GM12878 (cell line): ENCODE measurements at regions not wholly inside any gene's neighbourhood (a gene's known extent, or its start where the extent isn't known, plus 50 kb on each side); places are given as distances from the start of the nearest gene placed in this dataset.

Experiments used
- ATAC-seq: fragments of 200-7000 bp; cut with Tn5 transposase; 3 replicates; pipeline ENCODE4 v1.9.1; 2020; ENCODE audit warnings: mild to moderate bottlenecking, moderate library complexity
- BruUV-seq: library from RNA; stranded (reverse); fragments of 400-500 nt; replicated peaks from 2 replicates; lab custom pipeline; 2021; lab: Mats Ljungman, UMichigan
- CTCF ChIA-PET: fragments of 300-600 bp; sonication (Branson Sonifier 250); formaldehyde crosslinking; extraction: SDS; loops from one replicate; lab custom pipeline; 2021; ENCODE audit warnings: inconsistent platforms; lab: Yijun Ruan, JAX
- POLR2A ChIA-PET: fragments of 350-600 bp; formaldehyde crosslinking; extraction: SDS; loops from one replicate; lab custom pipeline; 2021; ENCODE audit warnings: inconsistent platforms; lab: Charles Lee
- RAD21 ChIA-PET: fragments of 300-600 bp; sonication (Branson Sonifier 250); formaldehyde crosslinking; loops from one replicate; lab custom pipeline; 2023; ENCODE audit warnings: antibody characterized with exemption; ENCODE audit not compliant: unreplicated experiment; lab: Charles Lee
- SMC1A ChIA-PET: fragments of 300-600 bp; sonication (Branson Sonifier 250); formaldehyde crosslinking; loops from one replicate; lab custom pipeline; 2023; ENCODE audit not compliant: unreplicated experiment, uncharacterized antibody; lab: Charles Lee
- DNase-seq: peaks from one replicate; pipeline ENCODE4 v3.0.0-alpha.2; 2011; ENCODE audit warnings: low read depth, low spot score
- FAIRE-seq: peaks from 3 replicates; lab custom pipeline; 2011; peaks lifted over from hg19 to GRCh38; lab: Jason Lieb, UNC
- H2AFZ ChIP-seq: 2 replicates; pipeline ENCODE4 v1.6.0; 2011; ENCODE audit warnings: low read depth, low read length, control low read depth; ENCODE audit not compliant: control insufficient read depth
- H3K27ac ChIP-seq: 2 replicates; pipeline ENCODE4 v1.5.1; 2011; ENCODE audit warnings: control low read depth; ENCODE audit not compliant: control insufficient read depth, insufficient read depth
- H3K27me3 ChIP-seq, 2 experiments: replicated peaks in 1 of 2; 2 replicates each; pipeline versions ENCODE4 v1.6.0 to v1.6.1; 2011; ENCODE audit warnings: low read length in 1 of 2; ENCODE audit not compliant: control insufficient read depth in 2 of 2, insufficient read depth in 2 of 2
- H3K36me3 ChIP-seq, 2 experiments: 2 replicates each; pipeline ENCODE4 v1.5.1; 2011; ENCODE audit warnings: low read length in 1 of 2; ENCODE audit not compliant: control insufficient read depth in 2 of 2, insufficient read depth in 2 of 2
- H3K4me1 ChIP-seq: 2 replicates; pipeline ENCODE4 v1.6.1; 2011; ENCODE audit warnings: mild to moderate bottlenecking, low read length, moderate library complexity, mixed read lengths; ENCODE audit not compliant: control insufficient read depth, insufficient read depth
- H3K4me2 ChIP-seq: 2 replicates; pipeline ENCODE4 v1.6.0; 2011; ENCODE audit warnings: control low read depth; ENCODE audit not compliant: control insufficient read depth, insufficient read depth
- H3K4me3 ChIP-seq: fragments of 200-600 bp; sonication (generic); 2 replicates; pipeline ENCODE4 v1.5.1; 2016
- H3K79me2 ChIP-seq: 2 replicates; pipeline ENCODE4 v1.6.0; 2011; ENCODE audit warnings: low read length; ENCODE audit not compliant: control insufficient read depth, insufficient read depth
- H3K9ac ChIP-seq: 2 replicates; pipeline ENCODE4 v1.8.0; 2011; ENCODE audit warnings: low read length, control low read depth, mixed read lengths; ENCODE audit not compliant: control insufficient read depth, insufficient read depth
- H3K9me3 ChIP-seq: replicated peaks from 3 replicates; pipeline ENCODE4 v1.5.1; 2011; ENCODE audit warnings: mild to moderate bottlenecking, low read length; ENCODE audit not compliant: control insufficient read depth, insufficient read depth
- H4K20me1 ChIP-seq: 2 replicates; pipeline ENCODE4 v1.6.0; 2011; ENCODE audit not compliant: control insufficient read depth, insufficient read depth
- GABPA ChIP-seq: IDR thresholded peaks from 2 replicates; pipeline ENCODE4 v1.6.1; 2014; ENCODE audit warnings: antibody characterized with exemption, low read depth, mild to moderate bottlenecking, inconsistent platforms
- MYC ChIP-seq: IDR thresholded peaks from 2 replicates; pipeline ENCODE4 v1.6.1; 2011; ENCODE audit warnings: mild to moderate bottlenecking, low read length, moderate library complexity, inconsistent platforms; ENCODE audit not compliant: insufficient read depth, insufficient replicate concordance, insufficient read length, severe bottlenecking
- RAD21 ChIP-seq: IDR thresholded peaks from 2 replicates; pipeline ENCODE4 v1.6.1; 2011; ENCODE audit warnings: mild to moderate bottlenecking, low read depth, low read length, moderate library complexity; ENCODE audit not compliant: insufficient read depth
- whole genome bisulfite sequencing: methylation state at CpG from one replicate; pipeline ENCODE4 v1.1.6; 2016; ENCODE audit warnings: low lambda C conversion rate; ENCODE audit not compliant: insufficient replicate concordance, insufficient coverage; ENCODE audit errors: missing lambda C conversion rate; 5-methylcytosine and 5-hydroxymethylcytosine counted together
- in situ Hi-C: fragments of 300-500 bp; cut with MboI; formaldehyde crosslinking; loops from 9 replicates; pipeline ENCODE4 v1.14.3; 2018; ENCODE audit warnings: mixed read lengths
- intact Hi-C: fragments of 100-400 bp; cut with micrococcal nuclease; formaldehyde crosslinking; loops from one replicate; pipeline ENCODE4 v1.14.2; 2022; ENCODE audit not compliant: unreplicated experiment
- TF ChIP-seq, protein P1 (sequence below), 3 experiments: IDR thresholded peaks in 2 of 3; conservative IDR thresholded peaks in 1 of 3; 2 replicates each; pipeline ENCODE4 v1.5.1; 2011; ENCODE audit warnings: low read depth in 3 of 3, low read length in 3 of 3, mild to moderate bottlenecking in 3 of 3, control low read depth in 2 of 3, moderate library complexity in 2 of 3, inconsistent platforms in 1 of 3, mixed read lengths in 1 of 3; ENCODE audit not compliant: control insufficient read depth in 2 of 3, insufficient read depth in 1 of 3; ENCODE audit errors: extremely low read depth in 1 of 3

DNA sequence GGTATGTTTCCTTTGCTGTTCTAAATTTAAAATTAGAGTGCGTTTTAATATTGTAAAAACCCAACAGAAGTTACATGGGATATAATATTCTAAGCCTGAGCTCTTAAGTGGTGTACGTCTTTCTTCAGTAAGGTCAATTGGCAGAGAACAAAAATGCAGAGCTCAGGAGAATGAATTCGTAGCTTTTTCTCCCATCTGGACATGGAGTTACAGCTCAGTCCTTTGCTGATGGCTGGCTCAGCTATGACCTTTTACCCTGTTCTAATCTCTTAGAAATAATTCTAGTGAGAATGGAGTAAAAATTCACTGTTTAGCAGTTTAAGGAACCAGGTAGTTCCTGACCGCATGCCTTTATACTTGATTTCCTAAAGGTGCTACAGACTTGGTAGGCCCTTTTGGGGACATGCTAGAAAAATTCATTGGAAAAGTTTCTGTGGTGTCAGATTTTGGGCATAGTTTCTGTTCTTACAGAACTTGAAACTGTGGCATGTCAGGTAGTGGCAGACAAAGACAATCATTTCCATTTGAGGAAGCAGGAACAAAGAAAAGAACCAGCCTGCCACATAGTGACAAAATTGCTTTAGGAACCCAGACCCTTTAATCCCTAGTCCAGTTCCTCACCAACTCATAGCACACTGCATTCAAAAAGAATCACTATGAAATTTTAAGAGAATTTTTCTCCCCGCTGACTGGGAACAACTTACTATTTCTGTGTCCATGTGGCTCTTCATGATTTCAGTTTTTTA lies 566.8 kb upstream of the ZNF804A start:
- in situ Hi-C loops = no loop called here
- Histone ChIP-seq H3K9me3 (no peaks in the 10 kb centered on the region), H3K4me3 (no peak overlapping the region), H4K20me1 (no peaks in the 10 kb centered on the region), H3K79me2 (no peaks in the 10 kb centered on the region), H3K27me3 (no peaks in the 10 kb centered on the region), H3K9ac (no peak overlapping the region), H3K4me1 (no peaks in the 10 kb centered on the region), H3K27ac (no peak overlapping the region), H3K4me2 (no peak overlapping the region), H3K36me3 (no peaks in the 10 kb centered on the region), H2AFZ (no peak overlapping the region)
- intact Hi-C loops = no loop called here
- TF ChIP-seq, protein P1, sequence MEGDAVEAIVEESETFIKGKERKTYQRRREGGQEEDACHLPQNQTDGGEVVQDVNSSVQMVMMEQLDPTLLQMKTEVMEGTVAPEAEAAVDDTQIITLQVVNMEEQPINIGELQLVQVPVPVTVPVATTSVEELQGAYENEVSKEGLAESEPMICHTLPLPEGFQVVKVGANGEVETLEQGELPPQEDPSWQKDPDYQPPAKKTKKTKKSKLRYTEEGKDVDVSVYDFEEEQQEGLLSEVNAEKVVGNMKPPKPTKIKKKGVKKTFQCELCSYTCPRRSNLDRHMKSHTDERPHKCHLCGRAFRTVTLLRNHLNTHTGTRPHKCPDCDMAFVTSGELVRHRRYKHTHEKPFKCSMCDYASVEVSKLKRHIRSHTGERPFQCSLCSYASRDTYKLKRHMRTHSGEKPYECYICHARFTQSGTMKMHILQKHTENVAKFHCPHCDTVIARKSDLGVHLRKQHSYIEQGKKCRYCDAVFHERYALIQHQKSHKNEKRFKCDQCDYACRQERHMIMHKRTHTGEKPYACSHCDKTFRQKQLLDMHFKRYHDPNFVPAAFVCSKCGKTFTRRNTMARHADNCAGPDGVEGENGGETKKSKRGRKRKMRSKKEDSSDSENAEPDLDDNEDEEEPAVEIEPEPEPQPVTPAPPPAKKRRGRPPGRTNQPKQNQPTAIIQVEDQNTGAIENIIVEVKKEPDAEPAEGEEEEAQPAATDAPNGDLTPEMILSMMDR (IDR thresholded peaks at IDR 0.05 in 2 of 3, conservative IDR thresholded peaks at IDR 0.05 in 1 of 3; ENCODE audit: control insufficient read depth in 2 of 3, extremely low read depth in 1 of 3, insufficient read depth in 1 of 3, low read depth in 3 of 3, low read length in 3 of 3) = 0 out of 6 replicates have a peak, but pooled peaks of 2 of the 3 experiments have one; percentile 6 to 9
- TF ChIP-seq GABPA = no peak
- TF ChIP-seq MYC = no peak
- TF ChIP-seq RAD21 = peak; percentile 44; the same call in 1 of the 2 replicates
- DNase-seq (no peak), FAIRE-seq (no peak), ATAC-seq (no peak)
- WGBS = 50% methylated on average over 5 of the region's 5 CpGs
- POLR2A ChIA-PET = no interaction called here
- RAD21 ChIA-PET = no interaction called here
- CTCF ChIA-PET = no interaction called here
- SMC1A ChIA-PET = interaction anchor here (0.9 kb wide), 1 partner anchor 783 kb away, joined by 3 read pairs; no protein-coding TSS in a partner anchor
- no TSS peak for BruUV-seq
